ENCODE measurements at regions not wholly inside any gene's neighbourhood (a gene's known extent, or its start where the extent isn't known, plus 50 kb on each side); places are given as distances from the start of the nearest gene placed in this dataset.

GRCh38 chr2:53242090-53242489 lies 525.5 kb upstream of the CHAC2 start:
- Mint-ChIP-seq H3K4me1 (no peaks in the 10 kb centered on the region), H3K9me3 (no peaks in the 10 kb centered on the region), H3K4me3 (no peak overlapping the region), H3K27me3 (ENCODE audit: low read depth, poor library complexity) (no peaks in the 10 kb centered on the region), H3K36me3 (ENCODE audit: low read depth) (no peaks in the 10 kb centered on the region), H3K27ac (no peak overlapping the region)
- DNase-seq = no peak
- TF ChIP-seq, protein P1, sequence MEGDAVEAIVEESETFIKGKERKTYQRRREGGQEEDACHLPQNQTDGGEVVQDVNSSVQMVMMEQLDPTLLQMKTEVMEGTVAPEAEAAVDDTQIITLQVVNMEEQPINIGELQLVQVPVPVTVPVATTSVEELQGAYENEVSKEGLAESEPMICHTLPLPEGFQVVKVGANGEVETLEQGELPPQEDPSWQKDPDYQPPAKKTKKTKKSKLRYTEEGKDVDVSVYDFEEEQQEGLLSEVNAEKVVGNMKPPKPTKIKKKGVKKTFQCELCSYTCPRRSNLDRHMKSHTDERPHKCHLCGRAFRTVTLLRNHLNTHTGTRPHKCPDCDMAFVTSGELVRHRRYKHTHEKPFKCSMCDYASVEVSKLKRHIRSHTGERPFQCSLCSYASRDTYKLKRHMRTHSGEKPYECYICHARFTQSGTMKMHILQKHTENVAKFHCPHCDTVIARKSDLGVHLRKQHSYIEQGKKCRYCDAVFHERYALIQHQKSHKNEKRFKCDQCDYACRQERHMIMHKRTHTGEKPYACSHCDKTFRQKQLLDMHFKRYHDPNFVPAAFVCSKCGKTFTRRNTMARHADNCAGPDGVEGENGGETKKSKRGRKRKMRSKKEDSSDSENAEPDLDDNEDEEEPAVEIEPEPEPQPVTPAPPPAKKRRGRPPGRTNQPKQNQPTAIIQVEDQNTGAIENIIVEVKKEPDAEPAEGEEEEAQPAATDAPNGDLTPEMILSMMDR (IDR thresholded peaks at IDR 0.05) = no peak

DNA sequence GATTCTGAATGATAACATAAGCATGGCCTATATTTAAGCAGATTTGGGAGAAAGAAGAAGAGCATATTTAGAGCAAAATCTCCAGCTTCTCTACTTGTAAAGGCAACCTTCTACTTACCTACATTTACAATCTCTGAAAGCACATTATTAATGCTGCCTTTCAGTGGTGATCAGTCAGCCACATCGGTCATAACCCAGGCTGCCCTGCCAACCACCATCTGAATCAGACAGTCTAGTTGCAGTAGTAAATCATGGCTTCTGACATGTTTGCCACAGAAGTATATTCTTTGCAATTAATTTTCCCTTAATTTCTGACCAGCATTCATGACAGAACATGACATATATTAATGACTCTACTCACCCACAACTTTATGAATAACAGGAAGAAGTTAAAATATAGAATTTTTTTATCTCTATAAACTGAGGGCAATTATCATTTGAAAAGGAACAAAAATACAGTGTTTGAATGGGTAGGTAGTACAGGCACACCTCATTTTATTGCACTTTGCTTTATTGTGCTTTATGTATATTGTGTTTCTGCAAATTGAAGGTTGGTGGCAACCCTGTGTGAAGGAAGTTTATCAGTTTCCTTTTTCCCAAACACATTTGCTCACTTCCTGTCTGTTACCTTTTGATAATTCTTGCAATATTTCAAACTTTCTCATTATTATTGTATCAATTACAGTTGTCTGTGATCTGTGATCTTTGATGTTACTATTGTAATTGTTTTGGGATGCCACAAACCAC lies 531.6 kb upstream of the CHAC2 start:
- Mint-ChIP-seq H3K4me1 (peaks cover 29% of the 10 kb centered on the region), H3K36me3 (ENCODE audit: low read depth) (no peaks in the 10 kb centered on the region), H3K9me3 (no peaks in the 10 kb centered on the region), H3K27ac (no peak overlapping the region), H3K27me3 (ENCODE audit: low read depth, poor library complexity) (peaks cover 2% of the 10 kb centered on the region), H3K4me3 (no peak overlapping the region)
- DNase-seq = peak; percentile 12
- TF ChIP-seq, protein P1 (IDR thresholded peaks at IDR 0.05) = no peak

DNA sequence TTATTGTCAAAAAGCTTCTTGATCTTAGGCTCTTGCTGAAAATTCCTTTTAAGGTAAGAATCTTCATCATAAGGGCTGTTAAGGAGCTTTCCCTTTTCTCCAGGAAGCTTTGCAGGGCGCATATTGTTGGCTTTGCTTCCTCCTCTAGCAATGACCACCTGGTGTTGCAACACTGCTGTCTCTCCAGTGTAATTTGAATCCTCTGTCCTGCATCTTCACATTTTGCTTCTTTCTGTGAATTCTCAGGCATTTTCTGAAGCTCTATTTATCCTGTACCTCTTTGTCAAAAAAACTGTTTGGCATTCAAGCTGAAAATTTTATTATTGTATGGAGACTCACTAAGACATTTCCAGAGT lies 533.1 kb upstream of the CHAC2 start:
- H3K27ac Mint-ChIP-seq = peak overlapping the region; percentile 83
- H3K36me3 Mint-ChIP-seq (ENCODE audit: low read depth) = no peaks in the 10 kb centered on the region
- TF ChIP-seq, protein P1 (IDR thresholded peaks at IDR 0.05) = no peak
- peaks cover 2% of the 10 kb centered on the region for H3K27me3 Mint-ChIP-seq (ENCODE audit: low read depth, poor library complexity)
- H3K9me3 Mint-ChIP-seq = no peaks in the 10 kb centered on the region
- H3K4me3 Mint-ChIP-seq = no peak overlapping the region
- H3K4me1 Mint-ChIP-seq = peaks cover 29% of the 10 kb centered on the region
- no peak for DNase-seq

GRCh38 chr2:53233759-53234547 lies 533.7 kb upstream of the CHAC2 start:
- Mint-ChIP-seq H3K4me3 (no peak overlapping the region), H3K4me1 (peaks cover 29% of the 10 kb centered on the region), H3K27me3 (ENCODE audit: low read depth, poor library complexity) (peaks cover 2% of the 10 kb centered on the region), H3K36me3 (ENCODE audit: low read depth) (no peaks in the 10 kb centered on the region), H3K9me3 (no peaks in the 10 kb centered on the region), H3K27ac (peak overlapping the region; percentile 83)
- TF ChIP-seq, protein P1 (IDR thresholded peaks at IDR 0.05) = no peak
- DNase-seq = no peak

GRCh38 chr2:53231908-53232307 lies 535.7 kb upstream of the CHAC2 start:
- H3K27ac Mint-ChIP-seq = no peak overlapping the region
- no peaks in the 10 kb centered on the region for H3K36me3 Mint-ChIP-seq (ENCODE audit: low read depth)
- no peak overlapping the region for H3K4me3 Mint-ChIP-seq
- peaks cover 6% of the 10 kb centered on the region for H3K27me3 Mint-ChIP-seq (ENCODE audit: low read depth, poor library complexity)
- H3K9me3 Mint-ChIP-seq = no peaks in the 10 kb centered on the region
- peaks cover 40% of the 10 kb centered on the region for H3K4me1 Mint-ChIP-seq
- TF ChIP-seq, protein P1 (IDR thresholded peaks at IDR 0.05) = no peak
- DNase-seq = no peak
